ENCODE measurements at regions not wholly inside any gene's neighbourhood (a gene's known extent, or its start where the extent isn't known, plus 50 kb on each side); places are given as distances from the start of the nearest gene placed in this dataset.

GRCh38 chr19:29378543-29379080 is 147.2 kb upstream of the VSTM2B start:
- TF ChIP-seq CTCF (IDR thresholded peaks at IDR 0.05) (no peak), EP300 (IDR thresholded peaks at IDR 0.05; ENCODE audit: borderline replicate concordance in 1 of 2, low read depth in 1 of 2, low read length in 1 of 2) (no peak), RAD21 (IDR thresholded peaks at IDR 0.05; ENCODE audit: low read length) (no peak)

All from SK-N-SH (cell line).